D721Med (cell line): ENCODE measurements at regions not wholly inside any gene's neighbourhood (a gene's known extent, or its start where the extent isn't known, plus 50 kb on each side); places are given as distances from the start of the nearest gene placed in this dataset.
"Not testable (repeated sequence)": the region's sequence is repeated elsewhere in the genome, so short reads cannot be mapped to it uniquely, and the experiment has no call there.

Experiments used
- DNase-seq: peaks from one replicate; pipeline ENCODE4 v3.0.0; 2011; ENCODE audit warnings: low spot score; ENCODE audit not compliant: insufficient read length
- FAIRE-seq: peaks from 2 replicates; lab custom pipeline; 2011; peaks lifted over from hg19 to GRCh38; lab: Jason Lieb, UNC
- CTCF ChIP-seq: IDR thresholded peaks from 2 replicates; pipeline ENCODE4 v1.5.1; 2012; ENCODE audit warnings: mild to moderate bottlenecking, control low read depth; ENCODE audit not compliant: insufficient read depth; ENCODE audit errors: missing control alignments

GRCh38 chr3:74390121-74390877 is 224.2 kb downstream of the CNTN3 start:
- no peak for TF ChIP-seq CTCF
- DNase-seq (peak; percentile 14), FAIRE-seq (peak; percentile 91)

- no peak for DNase-seq
- TF ChIP-seq CTCF: no peak
- FAIRE-seq: no peak
Measured at GRCh38 chr3:74387111-74387735, 227.2 kb downstream of the CNTN3 start.

GRCh38 chr3:74384159-74384558 is 230.3 kb downstream of the CNTN3 start:
- DNase-seq (no peak), FAIRE-seq (no peak)
- TF ChIP-seq CTCF: no peak

- FAIRE-seq (peak; percentile 29), DNase-seq (no peak)
- TF ChIP-seq CTCF: no peak
Measured at GRCh38 chr3:74377669-74378068, 236.8 kb downstream of the CNTN3 start.

- TF ChIP-seq CTCF: peak; percentile 28
- FAIRE-seq, DNase-seq: not testable (repeated sequence)
Measured at GRCh38 chr3:74376323-74376722, 238.1 kb downstream of the CNTN3 start.

- no peak for FAIRE-seq
- no peak for TF ChIP-seq CTCF
Measured at GRCh38 chr3:74375653-74376052, 238.8 kb downstream of the CNTN3 start.

GRCh38 chr3:74372743-74373142 is 241.7 kb downstream of the CNTN3 start:
- DNase-seq (no peak), FAIRE-seq (no peak)
- TF ChIP-seq CTCF: no peak

More at GRCh38 chr3:74375653-74376052, 238.8 kb downstream of the CNTN3 start:
- DNase-seq: no peak
